Fibroblast of mammary gland (primary cell): ENCODE measurements at regions not wholly inside any gene's neighbourhood (a gene's known extent, or its start where the extent isn't known, plus 50 kb on each side); places are given as distances from the start of the nearest gene placed in this dataset.
"Not testable (repeated sequence)": the region's sequence is repeated elsewhere in the genome, so short reads cannot be mapped to it uniquely, and the experiment has no call there.

Experiments
- DNase-seq: peaks from one replicate; pipeline ENCODE4 v3.0.0-alpha.2; 2010; ENCODE audit warnings: low read depth
- H3K4me3 ChIP-seq: 2 replicates; pipeline ENCODE4 v1.5.1; 2011; ENCODE audit warnings: low read depth, mild to moderate bottlenecking, low read length, moderate library complexity; ENCODE audit not compliant: control insufficient read depth
- CTCF ChIP-seq: conservative IDR thresholded peaks from 2 replicates; pipeline ENCODE4 v1.5.1; 2011; ENCODE audit warnings: low read depth, low read length, inconsistent platforms; ENCODE audit not compliant: control insufficient read depth, insufficient read depth

GRCh38 chrX:1053072-1053471 is 159.4 kb downstream of the CRLF2 start:
- H3K4me3 ChIP-seq, result no peak overlapping the region
- no peak for TF ChIP-seq CTCF
- no peak for DNase-seq

- no peak overlapping the region for H3K4me3 ChIP-seq
These were observed 160.4 kb downstream of the CRLF2 start for GRCh38 chrX:1052021-1052420.

GRCh38 chrX:1051421-1051820 is 161.0 kb downstream of the CRLF2 start:
- H3K4me3 ChIP-seq, result no peak overlapping the region
- DNase-seq, result no peak
- no peak for TF ChIP-seq CTCF

More at GRCh38 chrX:1052021-1052420, 160.4 kb downstream of the CRLF2 start:
- no peak for DNase-seq
- no peak for TF ChIP-seq CTCF

- TF ChIP-seq CTCF, result no peak
- H3K4me3 ChIP-seq, result no peak overlapping the region
- DNase-seq, result no peak
These were observed 166.7 kb downstream of the CRLF2 start for GRCh38 chrX:1045680-1046314.

- no peak for TF ChIP-seq CTCF
- DNase-seq, result no peak
- no peak overlapping the region for H3K4me3 ChIP-seq
These were observed 171.4 kb downstream of the CRLF2 start for GRCh38 chrX:1041091-1041490.

GRCh38 chrX:1035931-1036330 is 176.5 kb downstream of the CRLF2 start:
- not testable (repeated sequence) for H3K4me3 ChIP-seq, DNase-seq

GRCh38 chrX:1035206-1035605 is 177.2 kb downstream of the CRLF2 start:
- DNase-seq, result no peak
- TF ChIP-seq CTCF, result no peak
- H3K4me3 ChIP-seq, result no peak overlapping the region
